ENCODE measurements at regions not wholly inside any gene's neighbourhood (a gene's known extent, or its start where the extent isn't known, plus 50 kb on each side); places are given as distances from the start of the nearest gene placed in this dataset.

GRCh38 chr22:47324435-47324990, 562.1 kb downstream of the TBC1D22A start:
- TF ChIP-seq, protein P1, sequence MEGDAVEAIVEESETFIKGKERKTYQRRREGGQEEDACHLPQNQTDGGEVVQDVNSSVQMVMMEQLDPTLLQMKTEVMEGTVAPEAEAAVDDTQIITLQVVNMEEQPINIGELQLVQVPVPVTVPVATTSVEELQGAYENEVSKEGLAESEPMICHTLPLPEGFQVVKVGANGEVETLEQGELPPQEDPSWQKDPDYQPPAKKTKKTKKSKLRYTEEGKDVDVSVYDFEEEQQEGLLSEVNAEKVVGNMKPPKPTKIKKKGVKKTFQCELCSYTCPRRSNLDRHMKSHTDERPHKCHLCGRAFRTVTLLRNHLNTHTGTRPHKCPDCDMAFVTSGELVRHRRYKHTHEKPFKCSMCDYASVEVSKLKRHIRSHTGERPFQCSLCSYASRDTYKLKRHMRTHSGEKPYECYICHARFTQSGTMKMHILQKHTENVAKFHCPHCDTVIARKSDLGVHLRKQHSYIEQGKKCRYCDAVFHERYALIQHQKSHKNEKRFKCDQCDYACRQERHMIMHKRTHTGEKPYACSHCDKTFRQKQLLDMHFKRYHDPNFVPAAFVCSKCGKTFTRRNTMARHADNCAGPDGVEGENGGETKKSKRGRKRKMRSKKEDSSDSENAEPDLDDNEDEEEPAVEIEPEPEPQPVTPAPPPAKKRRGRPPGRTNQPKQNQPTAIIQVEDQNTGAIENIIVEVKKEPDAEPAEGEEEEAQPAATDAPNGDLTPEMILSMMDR (conservative IDR thresholded peaks at IDR 0.05; ENCODE audit: low read length) = no peak
- no peak for TF ChIP-seq EZH2phosphoT487 (IDR thresholded peaks at IDR 0.05; ENCODE audit: borderline replicate concordance)
- no peak overlapping the region for H2AFZ ChIP-seq (ENCODE audit: low read length)
- no peaks in the 10 kb centered on the region for H3K27me3 ChIP-seq (ENCODE audit: insufficient read depth, low read length, poor library complexity, severe bottlenecking)
- H4K20me1 ChIP-seq (ENCODE audit: insufficient read depth, low read length, poor library complexity, severe bottlenecking) = no peaks in the 10 kb centered on the region
- H3K9me2 ChIP-seq (replicated peaks; ENCODE audit: low read depth, low read length) = no peaks in the 10 kb centered on the region
- H3K4me1 ChIP-seq (ENCODE audit: insufficient read depth, low read length, poor library complexity, severe bottlenecking) = no peaks in the 10 kb centered on the region
- H3F3A ChIP-seq (ENCODE audit: low read depth) = no peaks in the 10 kb centered on the region
- H3K4me3 ChIP-seq (ENCODE audit: low read length, poor library complexity, severe bottlenecking) = no peak overlapping the region
- H3K9ac ChIP-seq (ENCODE audit: low read depth, low read length, poor library complexity, severe bottlenecking) = no peak overlapping the region
- no peak overlapping the region for H3K4me2 ChIP-seq (ENCODE audit: low read depth, low read length, poor library complexity, severe bottlenecking)
- H3K79me2 ChIP-seq (ENCODE audit: insufficient read depth, low read length) = no peaks in the 10 kb centered on the region
- peaks cover 16% of the 10 kb centered on the region; the same call in 1 of the 2 replicates for H3K9me3 ChIP-seq (ENCODE audit: insufficient read depth, low read depth, low read length)
- no peaks in the 10 kb centered on the region for H3K36me3 ChIP-seq (ENCODE audit: insufficient read depth, low read length)

GRCh38 chr22:47323518-47323917, 561.1 kb downstream of the TBC1D22A start:
- Histone ChIP-seq H3K36me3 (ENCODE audit: insufficient read depth, low read length) (no peaks in the 10 kb centered on the region), H4K20me1 (ENCODE audit: insufficient read depth, low read length, poor library complexity, severe bottlenecking) (no peaks in the 10 kb centered on the region), H3K9me3 (ENCODE audit: insufficient read depth, low read depth, low read length) (peaks cover 20% of the 10 kb centered on the region; the same call in 1 of the 2 replicates), H3K4me3 (ENCODE audit: low read length, poor library complexity, severe bottlenecking) (no peak overlapping the region), H3K27me3 (ENCODE audit: insufficient read depth, low read length, poor library complexity, severe bottlenecking) (no peaks in the 10 kb centered on the region), H3K9ac (ENCODE audit: low read depth, low read length, poor library complexity, severe bottlenecking) (no peak overlapping the region), H3K4me1 (ENCODE audit: insufficient read depth, low read length, poor library complexity, severe bottlenecking) (no peaks in the 10 kb centered on the region), H3K9me2 (replicated peaks; ENCODE audit: low read depth, low read length) (no peaks in the 10 kb centered on the region), H2AFZ (ENCODE audit: low read length) (no peak overlapping the region), H3F3A (ENCODE audit: low read depth) (no peaks in the 10 kb centered on the region), H3K79me2 (ENCODE audit: insufficient read depth, low read length) (no peaks in the 10 kb centered on the region), H3K4me2 (ENCODE audit: low read depth, low read length, poor library complexity, severe bottlenecking) (no peak overlapping the region)
- no peak for TF ChIP-seq EZH2phosphoT487 (IDR thresholded peaks at IDR 0.05; ENCODE audit: borderline replicate concordance)
- TF ChIP-seq, protein P1 (conservative IDR thresholded peaks at IDR 0.05; ENCODE audit: low read length) = no peak

- Histone ChIP-seq H3K4me3 (ENCODE audit: low read length, poor library complexity, severe bottlenecking) (no peak overlapping the region), H3K4me2 (ENCODE audit: low read depth, low read length, poor library complexity, severe bottlenecking) (no peak overlapping the region), H4K20me1 (ENCODE audit: insufficient read depth, low read length, poor library complexity, severe bottlenecking) (no peaks in the 10 kb centered on the region), H3K9me3 (ENCODE audit: insufficient read depth, low read depth, low read length) (peaks cover 22% of the 10 kb centered on the region; the same call in 1 of the 2 replicates), H3K4me1 (ENCODE audit: insufficient read depth, low read length, poor library complexity, severe bottlenecking) (no peaks in the 10 kb centered on the region), H3K9me2 (replicated peaks; ENCODE audit: low read depth, low read length) (no peaks in the 10 kb centered on the region), H3K79me2 (ENCODE audit: insufficient read depth, low read length) (no peaks in the 10 kb centered on the region), H3F3A (ENCODE audit: low read depth) (no peaks in the 10 kb centered on the region), H3K36me3 (ENCODE audit: insufficient read depth, low read length) (no peaks in the 10 kb centered on the region), H2AFZ (ENCODE audit: low read length) (no peak overlapping the region), H3K9ac (ENCODE audit: low read depth, low read length, poor library complexity, severe bottlenecking) (no peak overlapping the region), H3K27me3 (ENCODE audit: insufficient read depth, low read length, poor library complexity, severe bottlenecking) (no peaks in the 10 kb centered on the region)
- TF ChIP-seq, protein P1 (conservative IDR thresholded peaks at IDR 0.05; ENCODE audit: low read length) = no peak
- no peak for TF ChIP-seq EZH2phosphoT487 (IDR thresholded peaks at IDR 0.05; ENCODE audit: borderline replicate concordance)
These were observed 560.4 kb downstream of the TBC1D22A start for GRCh38 chr22:47322854-47323253.
